NCI-H2196 (cell line): ENCODE measurements at regions not wholly inside any gene's neighbourhood (a gene's known extent, or its start where the extent isn't known, plus 50 kb on each side); places are given as distances from the start of the nearest gene placed in this dataset.

Experiments used
- DNase-seq: peaks from one replicate; lab custom pipeline; 2025; ENCODE audit not compliant: unreplicated experiment; lab: John Stamatoyannopoulos, UW

DNA sequence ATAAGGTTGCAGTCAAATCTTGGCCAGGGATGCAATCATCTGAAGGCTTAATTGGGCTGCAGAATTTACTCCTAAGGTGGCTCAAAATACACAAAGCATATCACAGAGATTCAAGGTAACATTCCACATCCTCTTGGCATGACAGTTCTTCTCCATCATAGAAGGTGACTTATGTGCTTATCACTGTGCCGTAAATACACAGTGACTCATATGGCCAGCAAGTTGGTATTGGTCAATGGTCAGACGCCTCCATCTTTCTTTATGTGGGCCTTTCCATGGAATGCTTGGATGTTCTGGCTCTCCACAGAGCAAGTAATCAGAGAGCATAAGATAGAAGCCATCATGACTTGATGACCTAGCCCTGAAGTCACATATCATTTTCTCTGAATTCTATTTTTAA, 168.8 kb upstream of the ST8SIA2 start:
- no peak for DNase-seq

DNA sequence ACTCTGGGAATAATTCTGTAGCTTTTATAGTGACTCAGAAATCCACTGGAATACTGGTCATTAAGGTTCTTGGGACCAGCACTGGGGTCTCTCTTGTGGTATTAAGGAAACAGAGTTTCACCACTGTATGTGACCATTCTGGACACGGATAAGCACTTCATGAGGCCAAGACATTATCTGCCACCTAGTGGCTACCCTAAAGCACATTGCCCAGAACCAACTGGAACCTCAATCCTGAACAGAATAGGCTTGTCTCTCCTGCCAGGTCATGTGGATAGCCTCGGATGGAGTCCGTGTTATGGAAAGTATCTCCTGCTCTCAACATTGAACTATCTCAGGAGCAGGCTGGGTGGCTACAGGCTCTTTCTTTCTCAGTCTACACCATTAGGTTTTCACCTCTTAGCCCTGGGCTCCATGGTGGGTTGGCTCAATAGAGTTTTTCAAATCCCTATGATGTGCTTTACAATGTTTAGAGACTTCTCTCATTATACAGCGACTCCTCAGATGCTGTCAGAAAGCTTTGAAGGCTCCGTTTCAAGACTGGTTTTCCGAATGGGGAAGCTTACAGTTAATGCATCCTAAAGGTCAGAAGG, 167.6 kb upstream of the ST8SIA2 start:
- peak; percentile 2 for DNase-seq

DNA sequence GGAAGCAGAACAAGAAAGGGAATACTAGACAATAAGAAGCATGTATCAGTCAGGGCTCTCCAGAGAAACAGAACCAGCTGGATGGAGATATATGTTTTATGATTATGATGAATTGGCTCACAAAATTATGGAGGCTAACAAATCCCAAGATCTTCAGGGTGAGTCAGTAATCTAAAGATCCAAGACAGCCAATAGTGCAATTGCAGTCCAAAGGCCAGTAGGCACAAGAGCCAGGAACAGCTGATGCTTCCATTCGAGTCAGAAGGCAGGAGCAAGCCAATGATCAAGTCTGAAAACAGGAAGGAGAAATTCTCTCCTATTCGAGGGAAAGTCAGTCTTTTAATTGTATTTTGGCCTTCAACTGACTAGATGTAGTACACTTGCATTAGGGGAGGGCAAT, 164.9 kb upstream of the ST8SIA2 start:
- DNase-seq, result no peak

DNA sequence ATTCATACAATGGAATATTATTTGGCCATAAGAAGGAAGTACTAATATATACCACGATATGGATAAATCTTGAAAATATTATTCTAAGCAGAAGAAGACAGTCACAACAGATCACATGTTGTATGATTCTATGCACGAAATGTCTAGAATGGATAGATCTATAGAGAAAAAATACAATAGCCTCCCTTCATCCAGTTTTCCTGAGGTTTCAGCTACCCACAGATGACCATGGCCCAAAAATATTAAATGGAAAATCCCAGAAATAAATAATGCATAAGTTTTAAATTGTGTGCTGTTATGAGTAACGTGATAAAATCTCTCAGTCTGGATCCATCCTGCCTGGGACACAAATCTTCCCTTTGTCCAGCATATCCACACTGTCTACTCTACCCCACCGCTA, 162.2 kb upstream of the ST8SIA2 start:
- no peak for DNase-seq

DNA sequence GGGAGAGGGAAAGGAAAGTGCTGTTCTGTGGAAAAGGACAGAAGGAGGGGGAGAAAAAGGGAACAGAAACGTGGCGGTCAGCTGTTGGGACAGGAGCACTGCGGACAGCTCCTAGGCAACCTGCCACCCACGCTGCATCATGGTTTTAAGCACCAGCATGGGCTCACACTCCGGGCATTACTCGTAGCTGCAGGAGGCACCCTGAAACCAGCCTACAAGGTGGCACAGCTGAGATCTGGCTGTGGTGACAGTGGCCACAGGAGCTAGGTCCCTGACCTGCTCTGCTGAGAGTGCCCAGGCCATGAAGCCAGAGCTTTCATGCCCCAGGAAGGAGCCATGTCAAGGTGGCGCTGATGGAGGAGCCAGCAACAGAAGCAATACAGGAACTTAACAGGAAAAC, 161.4 kb upstream of the ST8SIA2 start:
- DNase-seq, result no peak

DNA sequence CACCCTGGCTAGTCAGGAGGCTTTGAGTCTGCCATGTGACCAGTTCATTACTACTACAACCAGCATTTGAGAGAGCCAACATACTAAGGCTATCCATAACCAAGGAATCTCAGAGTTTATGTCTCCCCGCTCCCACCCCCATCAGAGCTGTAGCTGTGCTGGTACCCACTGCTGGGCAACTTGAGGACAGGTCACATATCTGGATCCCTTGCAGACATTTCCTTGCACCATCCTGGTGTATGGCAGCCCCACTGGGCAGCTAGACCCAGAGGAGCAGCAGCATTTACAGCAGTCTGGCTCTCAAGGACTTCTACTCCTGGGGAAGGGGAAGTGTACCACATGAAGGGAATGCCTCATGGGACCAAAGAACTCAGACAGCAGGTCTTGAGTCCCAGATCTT, 160.8 kb upstream of the ST8SIA2 start:
- DNase-seq, result no peak

DNA sequence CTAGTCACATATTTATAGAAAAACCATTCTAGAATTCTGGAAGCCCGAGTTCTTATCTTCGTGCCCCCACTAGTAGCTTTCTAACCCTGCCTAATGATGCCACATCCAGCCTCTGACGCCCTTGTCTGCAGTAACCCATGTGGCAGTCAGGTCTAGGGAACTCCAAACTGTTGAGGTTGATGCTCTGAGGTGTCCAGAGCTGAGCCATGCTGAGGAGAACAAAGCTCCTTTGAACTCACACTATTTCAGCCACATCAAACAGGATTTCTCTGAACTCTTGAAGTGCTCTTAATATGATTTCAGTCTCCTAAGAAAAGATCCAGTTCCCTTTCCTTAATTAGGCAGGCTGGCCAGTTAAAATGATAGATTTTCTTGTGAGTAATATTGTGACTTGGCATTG, 150.5 kb upstream of the ST8SIA2 start:
- no peak for DNase-seq

DNA sequence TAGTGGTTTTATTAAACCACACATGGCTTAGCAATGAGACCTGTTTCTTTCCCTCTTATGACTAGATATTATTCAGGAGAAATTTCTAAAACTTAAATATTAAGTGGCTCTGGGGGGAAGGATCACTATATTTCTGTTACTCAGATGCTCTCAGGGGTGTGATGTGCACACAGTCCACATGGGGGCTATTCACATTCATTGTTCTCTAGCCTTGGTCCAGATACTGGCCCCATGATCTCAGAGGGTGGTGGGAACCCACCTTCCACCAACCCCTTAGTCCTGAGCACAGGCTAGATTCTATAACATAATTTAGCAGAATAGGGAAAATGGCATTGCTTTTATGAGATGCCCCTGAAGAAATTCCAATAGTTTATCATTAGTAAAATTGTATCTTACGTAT, 149.0 kb upstream of the ST8SIA2 start:
- DNase-seq, result no peak

DNA sequence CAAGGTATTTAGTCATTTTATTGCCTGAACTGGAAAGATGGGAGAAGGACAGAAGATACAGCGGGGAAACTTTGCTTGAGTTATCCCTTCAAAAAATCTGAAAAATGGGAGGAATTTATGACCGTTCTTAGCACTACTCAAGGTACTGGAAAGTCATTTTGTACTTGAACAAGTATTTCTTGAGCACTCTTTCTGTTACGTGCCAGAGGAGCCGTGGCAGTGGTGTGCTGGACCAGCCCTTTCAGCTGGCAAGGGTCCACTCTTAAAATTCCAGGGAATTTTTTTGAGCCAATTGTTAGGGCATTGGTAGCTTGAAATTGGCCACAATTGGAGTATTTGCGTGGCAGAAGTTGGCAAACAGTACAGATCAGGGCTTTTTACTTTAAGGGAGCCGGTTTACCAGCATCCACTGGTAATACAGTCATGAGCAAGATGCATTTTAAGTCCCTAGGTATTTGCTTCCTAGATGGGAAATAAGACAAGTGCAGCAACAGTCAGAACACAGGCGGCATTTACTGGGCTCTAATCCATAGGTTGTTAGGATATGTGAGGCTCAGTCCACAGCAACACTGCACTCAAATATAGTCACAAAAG, 145.9 kb upstream of the ST8SIA2 start:
- no peak for DNase-seq

DNA sequence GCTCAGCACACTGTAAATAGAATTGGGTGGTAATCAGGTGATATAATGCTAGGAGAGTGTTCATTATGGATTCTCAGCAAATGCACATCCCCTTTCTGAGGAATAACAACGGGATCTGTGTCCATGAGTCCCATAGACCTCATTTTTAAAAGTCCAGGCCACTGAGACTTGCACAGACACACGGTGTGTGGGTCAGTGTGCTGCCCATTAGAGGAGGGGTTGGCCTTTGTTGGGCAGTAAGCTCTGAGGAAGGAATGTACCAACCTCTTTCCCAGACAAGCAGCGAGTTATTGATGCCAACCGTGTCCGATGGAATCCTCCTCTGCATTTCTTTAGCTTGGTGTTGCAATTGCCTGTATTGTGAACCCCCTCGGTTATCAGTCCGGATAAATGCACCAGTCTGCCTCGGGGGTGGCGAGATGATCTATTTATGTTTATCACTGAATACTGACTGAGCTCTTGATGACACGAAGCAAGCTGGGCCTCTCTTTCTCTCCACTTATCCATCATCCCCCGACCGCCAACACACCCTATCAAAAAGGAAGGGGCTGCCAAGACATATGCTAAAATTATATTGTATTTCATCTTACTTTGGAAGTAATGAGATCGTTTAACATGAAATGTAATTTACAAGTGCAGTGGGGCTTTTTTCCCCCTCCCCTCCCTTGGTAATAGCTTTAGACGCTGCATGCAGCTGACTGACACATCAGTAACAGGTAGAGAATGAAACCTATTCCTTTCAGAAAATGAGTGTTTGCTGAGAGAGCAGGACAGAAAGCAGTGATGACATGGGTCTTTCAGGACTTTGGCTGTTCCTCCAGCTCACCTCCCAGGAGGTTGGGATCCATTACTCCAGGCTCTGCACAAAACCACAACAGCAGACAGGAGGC, 126.6 kb upstream of the ST8SIA2 start:
- no peak for DNase-seq

DNA sequence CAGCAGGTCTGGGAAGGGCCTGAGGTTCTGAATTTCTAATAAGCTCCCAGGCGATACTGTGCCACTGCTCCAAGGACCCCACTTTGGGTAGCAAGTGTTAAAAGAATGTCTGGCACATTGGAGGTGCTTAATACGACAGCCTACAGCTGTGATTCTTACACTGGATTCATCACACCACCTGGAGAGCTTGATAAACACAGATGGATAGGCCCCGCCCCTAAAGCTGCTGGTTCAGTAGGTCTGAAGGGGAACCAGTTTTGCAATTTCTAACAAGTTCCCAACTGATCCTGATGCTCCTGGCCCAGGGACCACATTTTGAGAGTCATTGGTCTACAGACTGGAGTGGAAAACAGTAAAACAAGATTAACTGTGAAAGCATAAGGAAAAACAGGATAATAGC, 124.8 kb upstream of the ST8SIA2 start:
- no peak for DNase-seq

DNA sequence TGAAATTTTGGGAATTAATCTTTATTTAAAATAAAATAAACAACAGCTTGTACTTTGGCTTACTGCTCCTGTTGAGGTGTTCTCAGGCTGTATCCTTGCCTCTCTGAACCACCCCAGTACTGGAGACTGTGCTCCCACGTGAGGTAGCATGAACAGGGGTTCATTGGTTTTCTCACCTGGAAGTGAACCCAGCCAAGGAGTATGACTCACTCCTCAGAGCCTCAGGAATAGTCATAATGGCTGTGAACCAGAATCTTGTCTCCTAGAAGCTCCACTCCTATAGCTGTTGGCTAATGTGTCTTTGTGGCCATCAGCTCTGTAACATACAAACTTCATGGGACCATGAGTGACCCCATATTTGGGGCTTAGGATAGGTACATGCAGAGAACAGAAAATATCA, 122.5 kb upstream of the ST8SIA2 start:
- DNase-seq, result no peak

DNA sequence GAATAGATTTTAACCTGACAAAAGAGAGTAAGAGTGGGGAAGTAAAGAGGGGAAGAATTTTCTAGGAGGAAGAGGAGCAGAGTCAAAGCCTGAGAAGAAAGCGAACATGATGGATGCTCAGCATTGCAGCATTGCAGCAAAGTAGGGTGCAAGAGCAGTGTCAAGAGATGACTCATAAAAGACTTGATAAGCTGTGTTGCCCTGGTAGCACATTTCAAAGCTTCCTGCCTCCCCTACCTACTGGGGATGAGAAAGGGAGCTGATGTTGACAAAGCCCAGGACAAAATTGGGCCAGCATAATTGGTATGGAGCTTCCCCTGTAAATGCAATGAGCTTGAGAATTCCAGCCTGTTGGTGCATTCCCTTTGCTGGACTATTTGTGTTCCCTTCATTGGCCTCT, 121.6 kb upstream of the ST8SIA2 start:
- no peak for DNase-seq

DNA sequence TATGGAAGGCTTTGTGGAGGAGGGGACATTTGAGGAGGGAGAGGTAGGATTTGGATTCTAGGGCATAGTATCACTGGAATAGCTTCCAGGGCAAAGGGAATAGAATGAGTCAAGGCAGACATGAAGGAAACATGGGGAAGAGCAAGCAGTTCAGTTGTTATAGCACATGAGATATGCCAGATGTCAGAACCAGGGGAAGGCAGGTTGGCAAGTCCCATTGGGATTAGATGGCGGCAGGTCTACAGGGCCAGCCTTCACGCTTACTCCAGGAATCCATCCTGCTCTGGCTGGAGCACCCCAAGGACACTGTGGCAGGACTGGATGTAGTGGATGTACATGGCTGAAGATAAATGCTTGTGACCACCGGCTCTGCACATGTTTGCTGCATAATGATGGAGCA, 120.4 kb upstream of the ST8SIA2 start:
- no peak for DNase-seq

DNA sequence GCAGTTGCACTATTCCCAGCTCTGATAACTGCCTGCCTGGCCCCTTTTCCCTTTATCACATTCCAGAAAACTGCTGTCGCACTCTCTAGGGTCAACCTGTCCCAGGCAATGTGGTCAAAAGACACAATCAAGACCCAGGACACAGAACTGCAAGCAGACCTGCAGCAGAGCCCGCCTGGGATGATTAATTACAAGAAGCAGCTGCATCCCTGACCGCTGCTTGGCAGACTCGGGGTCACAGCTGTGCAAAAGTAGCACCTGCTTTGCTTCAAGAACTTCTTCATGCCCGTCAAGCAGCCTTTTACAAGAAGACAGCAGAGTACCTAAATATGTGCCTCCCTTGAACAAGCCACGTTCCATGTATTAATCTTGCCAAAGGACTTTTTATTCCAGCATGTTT, 120.0 kb upstream of the ST8SIA2 start:
- DNase-seq, result no peak

DNA sequence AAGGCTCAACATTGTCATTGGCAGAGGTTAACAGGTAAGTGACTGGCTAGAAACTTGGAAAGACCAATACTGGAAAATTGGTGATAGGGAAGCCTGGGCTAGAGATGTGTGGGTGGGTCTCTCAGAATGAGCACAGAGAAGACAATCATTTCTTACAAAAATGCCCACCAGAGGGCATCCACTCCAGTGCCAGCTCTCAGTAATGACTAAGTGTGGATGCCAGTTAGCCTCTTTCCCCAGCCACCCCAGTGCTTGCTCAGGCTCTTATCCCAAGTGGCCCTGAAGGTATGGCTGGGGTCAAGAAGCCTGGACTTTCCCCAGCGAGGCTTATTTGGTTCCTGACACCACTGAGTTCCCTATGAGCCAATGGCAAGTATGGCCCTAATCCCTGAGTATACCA, 115.9 kb upstream of the ST8SIA2 start:
- DNase-seq, result peak; percentile 2

DNA sequence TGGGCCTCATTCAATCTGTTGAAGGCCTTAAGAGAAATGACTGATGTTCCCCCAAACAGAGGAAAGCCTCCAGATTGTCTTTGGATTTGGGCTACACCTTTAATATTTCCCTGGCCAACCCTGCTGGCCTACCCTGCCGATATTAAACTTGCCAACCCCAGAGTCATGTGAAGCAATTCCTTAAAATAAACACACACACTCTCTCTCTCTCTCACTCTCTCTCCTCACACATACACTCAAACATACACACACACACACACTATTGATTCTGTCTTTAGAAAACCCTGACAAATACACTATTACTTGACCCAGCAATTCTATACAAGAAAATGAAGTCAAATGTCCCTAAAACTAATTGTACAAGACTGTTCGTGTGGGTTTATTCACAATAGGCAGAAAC, 109.9 kb upstream of the ST8SIA2 start:
- no peak for DNase-seq

DNA sequence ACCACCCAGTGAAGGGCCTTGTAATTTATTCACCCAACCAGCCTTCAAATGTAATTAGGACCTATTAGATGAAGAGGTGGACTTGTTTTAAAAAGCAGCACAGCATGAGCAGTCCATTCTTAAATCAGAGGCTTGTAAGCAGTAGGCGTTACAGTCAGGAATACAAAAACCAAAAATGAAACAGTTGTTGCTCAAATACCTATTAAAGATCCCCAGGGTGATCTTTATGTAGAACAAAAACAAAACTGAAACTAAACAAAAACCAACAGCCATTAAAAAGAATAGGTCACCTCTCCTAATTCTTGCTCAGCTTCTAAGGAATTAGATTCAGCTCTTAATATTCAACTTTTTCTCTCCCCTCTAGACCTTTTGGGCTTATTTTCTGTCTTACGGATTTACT, 104.9 kb upstream of the ST8SIA2 start:
- no peak for DNase-seq

DNA sequence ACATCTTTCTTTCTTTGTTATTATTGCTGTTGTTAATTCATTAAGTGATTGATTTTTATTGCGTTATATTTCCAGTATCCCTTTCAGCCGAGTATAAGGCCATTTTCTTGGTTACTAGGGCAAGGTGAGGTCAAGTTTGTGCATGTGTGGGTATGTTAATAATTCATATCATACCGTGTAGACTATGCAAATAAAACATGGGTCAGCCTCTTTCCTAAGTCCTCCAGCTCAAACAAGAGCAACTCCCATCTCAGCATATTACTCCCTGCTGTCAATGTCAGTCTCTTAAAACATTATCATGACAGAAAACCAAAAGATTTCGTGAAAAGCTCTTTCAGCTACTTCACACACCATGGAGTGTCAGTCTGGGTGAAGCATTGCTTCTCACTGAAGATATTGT, 103.9 kb upstream of the ST8SIA2 start:
- no peak for DNase-seq

DNA sequence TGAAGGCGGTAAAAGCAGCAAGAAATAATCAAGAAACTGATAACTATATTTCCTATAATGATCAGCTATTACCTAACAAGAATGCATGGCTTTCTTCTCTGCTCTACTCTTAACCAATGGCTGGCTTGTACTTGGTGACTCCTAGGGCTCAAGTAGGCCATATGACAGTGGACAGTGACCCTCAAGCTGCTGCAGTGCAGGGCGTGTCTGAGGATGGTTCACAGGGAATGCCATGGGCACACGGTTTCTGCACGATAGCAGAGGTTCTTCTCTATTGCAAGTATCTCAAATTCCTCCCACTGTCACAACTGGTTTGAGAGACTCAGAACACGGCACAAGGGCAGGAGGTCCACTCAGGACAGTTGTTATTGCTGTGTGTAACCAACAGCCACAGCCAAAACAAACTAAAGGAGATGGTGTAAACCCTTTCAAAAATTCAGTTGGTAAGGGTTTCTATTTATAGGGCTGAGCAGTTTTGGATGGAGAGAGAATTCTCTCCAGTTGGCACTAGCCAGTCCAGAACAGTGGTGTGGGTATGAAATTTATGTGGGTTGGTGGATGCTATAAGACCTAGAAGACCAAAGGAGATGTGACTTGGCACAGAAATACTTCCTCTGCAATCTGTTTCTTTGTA, 103.2 kb upstream of the ST8SIA2 start:
- no peak for DNase-seq

DNA sequence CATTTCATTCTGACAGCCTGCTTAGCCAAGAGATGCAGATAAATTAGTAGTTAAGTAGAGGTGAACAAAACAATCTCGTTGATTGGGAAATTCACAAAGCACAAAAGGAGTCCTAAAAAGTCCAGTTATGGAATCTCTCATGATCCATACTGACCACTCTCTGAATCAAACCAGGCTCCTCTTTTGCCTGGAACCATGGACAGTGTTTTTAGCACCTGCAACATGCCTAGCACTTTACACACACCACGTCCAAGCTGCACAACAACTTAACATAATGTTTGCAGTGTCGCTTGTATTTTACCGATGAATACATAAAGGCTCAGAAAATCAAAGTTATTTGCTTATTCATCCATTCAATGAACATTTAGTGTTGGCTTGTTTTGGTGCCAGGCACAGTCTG, 101.8 kb upstream of the ST8SIA2 start:
- no peak for DNase-seq

DNA sequence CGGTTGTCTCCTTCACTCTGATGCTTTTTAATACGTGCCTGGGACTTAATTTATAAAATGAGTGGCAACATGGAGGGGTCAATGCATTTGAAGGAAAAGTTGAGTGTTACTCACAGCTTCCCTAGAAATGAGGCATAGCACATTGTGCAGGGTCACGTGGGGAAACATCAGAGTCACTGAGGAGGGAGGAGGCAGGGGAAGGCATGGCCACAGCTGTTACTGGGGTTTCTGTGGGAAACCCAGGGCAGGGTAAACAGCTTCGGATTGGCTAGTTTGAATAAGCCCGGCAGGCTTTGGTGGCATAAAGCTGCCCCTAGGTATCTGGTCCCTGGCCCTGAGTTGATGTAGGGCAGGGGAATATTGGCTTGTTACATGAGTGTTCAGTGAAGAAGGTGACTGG, 98.9 kb upstream of the ST8SIA2 start:
- no peak for DNase-seq
